ENCODE measurements at regions not wholly inside any gene's neighbourhood (a gene's known extent, or its start where the extent isn't known, plus 50 kb on each side); places are given as distances from the start of the nearest gene placed in this dataset.

GRCh38 chr2:2644040-2644439 lies 313.0 kb upstream of the MYT1L start:
- no peak for TF ChIP-seq CTCF (IDR thresholded peaks at IDR 0.05)
- TF ChIP-seq POLR2A (IDR thresholded peaks at IDR 0.05) = no peak

All from uterus (tissue), 2 donors.